MCF 10A (cell line): ENCODE measurements at regions not wholly inside any gene's neighbourhood (a gene's known extent, or its start where the extent isn't known, plus 50 kb on each side); places are given as distances from the start of the nearest gene placed in this dataset.

Experiments used
- BruUV-seq: library from RNA; stranded (reverse); fragments of 400-500 nt; replicated peaks from 2 replicates; lab custom pipeline; 2021; lab: Mats Ljungman, UMichigan
- CTCF ChIA-PET: fragments of 300-600 bp; sonication (Branson Sonifier 250); formaldehyde crosslinking; extraction: SDS; loops from one replicate; lab custom pipeline; 2021; ENCODE audit warnings: antibody characterized with exemption, inconsistent platforms; lab: Yijun Ruan, JAX
- POLR2A ChIA-PET: fragments of 300-600, 350-650 bp; sonication (Branson Sonifier 250); formaldehyde crosslinking; extraction: SDS; loops from one replicate; lab custom pipeline; 2020; ENCODE audit warnings: antibody characterized with exemption, inconsistent platforms; lab: Yijun Ruan, JAX
- DNase-seq: peaks from one replicate; pipeline ENCODE4 v3.0.0-alpha.2; 2018; ENCODE audit not compliant: unreplicated experiment
- H3K27ac Mint-ChIP-seq: one replicate; pipeline ENCODE4 v1.8.0; 2022; ENCODE audit warnings: mild to moderate bottlenecking, low read depth, mixed read lengths; ENCODE audit not compliant: unreplicated experiment
- H3K27me3 Mint-ChIP-seq: one replicate; pipeline ENCODE4 v1.8.0; 2022; ENCODE audit warnings: mixed read lengths; ENCODE audit not compliant: insufficient read depth, unreplicated experiment
- H3K36me3 Mint-ChIP-seq: one replicate; pipeline ENCODE4 v1.8.0; 2022; ENCODE audit warnings: mild to moderate bottlenecking, moderate library complexity, mixed read lengths; ENCODE audit not compliant: insufficient read depth, unreplicated experiment
- H3K4me1 Mint-ChIP-seq: one replicate; pipeline ENCODE4 v1.8.0; 2022; ENCODE audit warnings: mixed read lengths; ENCODE audit not compliant: insufficient read depth, unreplicated experiment
- H3K4me3 Mint-ChIP-seq: one replicate; pipeline ENCODE4 v1.8.0; 2022; ENCODE audit warnings: mild to moderate bottlenecking, moderate library complexity, mixed read lengths; ENCODE audit not compliant: unreplicated experiment
- H3K9me3 Mint-ChIP-seq: one replicate; pipeline ENCODE4 v1.8.0; 2022; ENCODE audit warnings: mixed read lengths; ENCODE audit not compliant: unreplicated experiment
- intact Hi-C: fragments of 100-400 bp; cut with micrococcal nuclease; formaldehyde crosslinking; loops from 2 replicates; pipeline ENCODE4 v1.14.1; 2022
- TF ChIP-seq, protein P1 (sequence below): fragments of 200-600 bp; IDR thresholded peaks from one replicate; pipeline ENCODE4 v1.8.0; 2022; ENCODE audit warnings: antibody characterized with exemption, mild to moderate bottlenecking; ENCODE audit not compliant: unreplicated experiment

DNA sequence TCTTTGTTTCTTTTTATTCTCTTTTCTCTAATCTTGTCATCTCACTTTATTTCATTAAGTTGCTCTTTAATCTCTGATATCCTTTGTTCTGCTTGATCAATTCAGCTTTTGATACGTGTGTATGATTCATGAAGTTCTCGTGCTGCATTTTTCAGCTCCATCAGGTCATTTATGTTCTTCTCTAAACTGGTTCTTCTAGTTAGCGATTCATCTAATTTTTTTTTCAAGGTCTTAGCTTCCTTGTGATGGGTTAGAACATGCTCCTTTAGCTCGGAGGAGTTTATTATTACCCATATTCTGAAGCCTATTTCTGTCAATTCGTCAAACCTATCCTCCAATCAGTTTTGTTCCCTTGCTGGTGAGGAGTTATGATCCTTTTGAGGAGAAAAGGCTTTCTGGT is 1045.0 kb upstream of the ADGRL3 start:
- POLR2A ChIA-PET, result no interaction called here
- Mint-ChIP-seq H3K4me1 (no peaks in the 10 kb centered on the region), H3K9me3 (peaks cover 34% of the 10 kb centered on the region), H3K27ac (no peak overlapping the region), H3K27me3 (no peaks in the 10 kb centered on the region), H3K36me3 (no peaks in the 10 kb centered on the region), H3K4me3 (no peak overlapping the region)
- no peak for DNase-seq
- TF ChIP-seq, protein P1, sequence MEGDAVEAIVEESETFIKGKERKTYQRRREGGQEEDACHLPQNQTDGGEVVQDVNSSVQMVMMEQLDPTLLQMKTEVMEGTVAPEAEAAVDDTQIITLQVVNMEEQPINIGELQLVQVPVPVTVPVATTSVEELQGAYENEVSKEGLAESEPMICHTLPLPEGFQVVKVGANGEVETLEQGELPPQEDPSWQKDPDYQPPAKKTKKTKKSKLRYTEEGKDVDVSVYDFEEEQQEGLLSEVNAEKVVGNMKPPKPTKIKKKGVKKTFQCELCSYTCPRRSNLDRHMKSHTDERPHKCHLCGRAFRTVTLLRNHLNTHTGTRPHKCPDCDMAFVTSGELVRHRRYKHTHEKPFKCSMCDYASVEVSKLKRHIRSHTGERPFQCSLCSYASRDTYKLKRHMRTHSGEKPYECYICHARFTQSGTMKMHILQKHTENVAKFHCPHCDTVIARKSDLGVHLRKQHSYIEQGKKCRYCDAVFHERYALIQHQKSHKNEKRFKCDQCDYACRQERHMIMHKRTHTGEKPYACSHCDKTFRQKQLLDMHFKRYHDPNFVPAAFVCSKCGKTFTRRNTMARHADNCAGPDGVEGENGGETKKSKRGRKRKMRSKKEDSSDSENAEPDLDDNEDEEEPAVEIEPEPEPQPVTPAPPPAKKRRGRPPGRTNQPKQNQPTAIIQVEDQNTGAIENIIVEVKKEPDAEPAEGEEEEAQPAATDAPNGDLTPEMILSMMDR, result no peak
- intact Hi-C loops, result no loop called here
- CTCF ChIA-PET, result no interaction called here
- no TSS peak for BruUV-seq

GRCh38 chr4:60173103-60173502 is 1027.0 kb upstream of the ADGRL3 start:
- no peaks in the 10 kb centered on the region for H3K36me3 Mint-ChIP-seq
- no peaks in the 10 kb centered on the region for H3K9me3 Mint-ChIP-seq
- TF ChIP-seq, protein P1, result no peak
- H3K27ac Mint-ChIP-seq, result no peak overlapping the region
- H3K4me3 Mint-ChIP-seq, result no peak overlapping the region
- no TSS peak for BruUV-seq
- DNase-seq, result no peak
- POLR2A ChIA-PET, result no interaction called here
- intact Hi-C loops, result no loop called here
- H3K27me3 Mint-ChIP-seq, result no peaks in the 10 kb centered on the region
- no peaks in the 10 kb centered on the region for H3K4me1 Mint-ChIP-seq
- CTCF ChIA-PET, result no interaction called here

DNA sequence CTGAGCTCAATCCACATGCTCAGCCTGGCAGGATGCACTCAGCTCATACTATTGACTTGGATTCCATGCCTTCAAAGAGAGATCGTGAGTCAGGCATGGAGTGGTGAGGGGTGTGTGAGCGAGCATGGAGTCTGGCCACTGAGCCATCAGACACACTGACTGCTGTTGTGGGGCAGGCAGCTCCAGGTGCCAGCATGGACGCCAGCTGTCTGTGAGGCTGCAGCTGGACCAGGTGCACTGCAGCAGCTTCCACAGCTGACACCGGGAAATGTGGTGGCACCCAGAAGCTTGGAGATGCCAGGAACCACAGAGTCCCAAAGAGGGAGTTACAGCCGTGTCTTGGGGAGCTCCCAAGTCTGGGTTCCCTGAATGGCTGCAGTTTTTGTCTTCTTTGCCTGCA is 1026.4 kb upstream of the ADGRL3 start:
- ChIA-PET POLR2A (no interaction called here), CTCF (interaction anchor here (1.0 to 1.1 kb wide), 2 partner anchors 9 to 27 kb away, joined by 3 to 5 read pairs; no protein-coding TSS in a partner anchor)
- TF ChIP-seq, protein P1, result no peak
- no peak overlapping the region for H3K4me3 Mint-ChIP-seq
- no peak overlapping the region for H3K27ac Mint-ChIP-seq
- DNase-seq, result no peak
- no peaks in the 10 kb centered on the region for H3K27me3 Mint-ChIP-seq
- no peaks in the 10 kb centered on the region for H3K36me3 Mint-ChIP-seq
- H3K4me1 Mint-ChIP-seq, result no peaks in the 10 kb centered on the region
- H3K9me3 Mint-ChIP-seq, result no peaks in the 10 kb centered on the region
- intact Hi-C loops, result no loop called here
- BruUV-seq, result no TSS peak

DNA sequence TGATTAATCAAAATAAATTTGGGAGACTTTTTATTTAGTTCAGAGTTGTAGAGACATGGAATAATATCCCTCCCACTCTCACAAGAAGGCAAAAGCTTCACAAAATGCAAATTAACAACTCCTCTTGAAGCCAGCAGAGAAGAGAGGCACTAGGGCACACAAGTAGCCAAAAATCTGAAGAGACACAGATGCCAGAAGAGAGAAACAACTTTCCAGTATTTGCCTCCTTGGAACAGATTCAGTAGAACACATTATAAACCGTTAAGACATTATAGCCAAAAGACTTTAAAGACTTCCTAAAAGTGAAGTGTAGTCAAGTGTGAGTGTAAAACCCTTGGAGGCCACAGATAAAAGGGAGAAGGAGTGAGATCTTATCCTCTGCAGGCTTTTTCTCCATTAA is 1024.9 kb upstream of the ADGRL3 start:
- CTCF ChIA-PET, result no interaction called here
- H3K27me3 Mint-ChIP-seq, result no peaks in the 10 kb centered on the region
- POLR2A ChIA-PET, result interaction anchor here (0.7 kb wide), 1 partner anchor 924 kb away, joined by 4 read pairs; no protein-coding TSS in a partner anchor
- no peak overlapping the region for H3K4me3 Mint-ChIP-seq
- no TSS peak for BruUV-seq
- no peak for DNase-seq
- no peaks in the 10 kb centered on the region for H3K4me1 Mint-ChIP-seq
- H3K36me3 Mint-ChIP-seq, result no peaks in the 10 kb centered on the region
- TF ChIP-seq, protein P1, result no peak
- no peak overlapping the region for H3K27ac Mint-ChIP-seq
- intact Hi-C loops, result no loop called here
- H3K9me3 Mint-ChIP-seq, result no peaks in the 10 kb centered on the region
